ENCODE measurements at regions not wholly inside any gene's neighbourhood (a gene's known extent, or its start where the extent isn't known, plus 50 kb on each side); places are given as distances from the start of the nearest gene placed in this dataset.

DNA sequence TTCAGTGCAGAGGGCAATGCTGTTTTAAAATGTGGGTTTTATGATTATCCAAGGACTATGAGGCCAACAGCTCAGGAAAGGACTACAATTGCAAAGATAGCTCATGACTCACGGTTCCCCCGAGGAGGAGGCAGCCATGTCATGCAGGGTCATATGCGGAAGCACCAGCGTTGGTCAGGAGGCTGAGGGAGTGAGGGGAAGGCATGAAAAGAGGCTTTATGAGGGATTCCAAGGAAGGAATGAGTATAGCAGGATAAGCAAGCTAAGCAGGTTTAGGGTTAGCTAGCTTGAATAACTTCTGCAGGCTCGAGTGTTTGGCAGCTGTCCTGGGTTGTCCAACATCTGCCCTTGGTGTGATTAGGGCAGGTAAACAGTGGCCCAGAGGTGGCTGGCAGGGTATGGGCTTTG lies 495.1 kb downstream of the SETD4 start:
- TF ChIP-seq CTCF (IDR thresholded peaks at IDR 0.05) (no peak), POLR2A (IDR thresholded peaks at IDR 0.05) (no peak)

Data from thyroid gland (tissue), 4 donors.